ENCODE measurements at regions not wholly inside any gene's neighbourhood (a gene's known extent, or its start where the extent isn't known, plus 50 kb on each side); places are given as distances from the start of the nearest gene placed in this dataset.

- H3K36me3 Mint-ChIP-seq (ENCODE audit: insufficient read depth, unreplicated experiment), result no peaks in the 10 kb centered on the region
- H3K27ac Mint-ChIP-seq (ENCODE audit: unreplicated experiment), result no peak overlapping the region
- H3K27me3 ChIP-seq (replicated peaks; ENCODE audit: control insufficient read depth, insufficient read depth, low read length), result no peaks in the 10 kb centered on the region
- no peak for TF ChIP-seq CTCF (IDR thresholded peaks at IDR 0.05; ENCODE audit: insufficient read depth in 1 of 2, low read depth in 1 of 2, low read length in 1 of 2, severe bottlenecking in 1 of 2, unreplicated experiment in 1 of 2)
- H3K9me3 Mint-ChIP-seq (ENCODE audit: unreplicated experiment), result no peaks in the 10 kb centered on the region
- peaks cover 38% of the 10 kb centered on the region for H3K27me3 Mint-ChIP-seq (ENCODE audit: insufficient read depth, unreplicated experiment)
- no peak overlapping the region for H3K4me3 Mint-ChIP-seq (ENCODE audit: unreplicated experiment)
- CTCF ChIA-PET, result no interaction called here
- no peaks in the 10 kb centered on the region for H3K36me3 ChIP-seq (ENCODE audit: control insufficient read depth, insufficient read depth, low read length)
- H3K4me3 ChIP-seq (ENCODE audit: low read depth, low read length), result no peak overlapping the region
- H3K4me1 ChIP-seq, result no peaks in the 10 kb centered on the region
- POLR2A ChIA-PET, result no interaction called here
- DNase-seq, result peak in 1 of 2 experiments; percentile 12
- intact Hi-C loops (cut with micrococcal nuclease; ENCODE audit: unreplicated experiment), result no loop called here
- H3K9me3 ChIP-seq, result no peaks in the 10 kb centered on the region
- no peaks in the 10 kb centered on the region for H3K4me1 Mint-ChIP-seq (ENCODE audit: low read depth, unreplicated experiment)
- BruUV-seq (replicated peaks), result no TSS peak
Measured at GRCh38 chr9:135036861-135037465, 50.5 kb upstream of the OLFM1 start.

- Histone ChIP-seq H3K4me1 (no peaks in the 10 kb centered on the region), H3K36me3 (ENCODE audit: control insufficient read depth, insufficient read depth, low read length) (no peaks in the 10 kb centered on the region), H3K4me3 (ENCODE audit: low read depth, low read length) (no peak overlapping the region), H3K9me3 (no peaks in the 10 kb centered on the region), H3K27me3 (replicated peaks; ENCODE audit: control insufficient read depth, insufficient read depth, low read length) (no peaks in the 10 kb centered on the region)
- ChIA-PET POLR2A (no interaction called here), CTCF (no interaction called here)
- intact Hi-C loops (cut with micrococcal nuclease; ENCODE audit: unreplicated experiment), result no loop called here
- H3K27ac Mint-ChIP-seq (ENCODE audit: unreplicated experiment), result no peak overlapping the region
- TF ChIP-seq CTCF (IDR thresholded peaks at IDR 0.05; ENCODE audit: insufficient read depth in 1 of 2, low read depth in 1 of 2, low read length in 1 of 2, severe bottlenecking in 1 of 2, unreplicated experiment in 1 of 2), result no peak
- no TSS peak for BruUV-seq (replicated peaks)
- H3K4me1 Mint-ChIP-seq (ENCODE audit: low read depth, unreplicated experiment), result no peaks in the 10 kb centered on the region
- no peaks in the 10 kb centered on the region for H3K36me3 Mint-ChIP-seq (ENCODE audit: insufficient read depth, unreplicated experiment)
- peak in 1 of 2 experiments; percentile 9 for DNase-seq
- H3K9me3 Mint-ChIP-seq (ENCODE audit: unreplicated experiment), result no peaks in the 10 kb centered on the region
- no peak overlapping the region for H3K4me3 Mint-ChIP-seq (ENCODE audit: unreplicated experiment)
- H3K27me3 Mint-ChIP-seq (ENCODE audit: insufficient read depth, unreplicated experiment), result peaks cover 39% of the 10 kb centered on the region
Measured at GRCh38 chr9:135037521-135038250, 49.8 kb upstream of the OLFM1 start.
